WERI-Rb-1 (cell line): ENCODE measurements at regions not wholly inside any gene's neighbourhood (a gene's known extent, or its start where the extent isn't known, plus 50 kb on each side); places are given as distances from the start of the nearest gene placed in this dataset.
"Not testable (repeated sequence)": the region's sequence is repeated elsewhere in the genome, so short reads cannot be mapped to it uniquely, and the experiment has no call there.

ENCODE experiments used
- DNase-seq: peaks from one replicate; pipeline ENCODE4 v3.0.0-alpha.2; 2020
- H3K27ac ChIP-seq: fragments of 250-450 bp; sonication (Bioruptor Pico); 2 replicates; pipeline ENCODE4 v1.5.1; 2020; ENCODE audit warnings: mild to moderate bottlenecking, moderate library complexity
- H3K27me3 ChIP-seq: fragments of 250-450 bp; sonication (Bioruptor Pico); 2 replicates; pipeline ENCODE4 v1.5.1; 2021; ENCODE audit warnings: mild to moderate bottlenecking, low read depth, moderate library complexity; ENCODE audit not compliant: insufficient read depth, severe bottlenecking
- H3K36me3 ChIP-seq: fragments of 250-450 bp; sonication (Bioruptor Pico); 2 replicates; pipeline ENCODE4 v1.5.1; 2020; ENCODE audit warnings: mild to moderate bottlenecking, moderate library complexity
- H3K4me3 ChIP-seq: 2 replicates; pipeline ENCODE4 v1.5.1; 2011; ENCODE audit warnings: low read depth, mild to moderate bottlenecking, control low read depth, low read length
- H3K9me3 ChIP-seq: fragments of 250-450 bp; sonication (Bioruptor Pico); 2 replicates; pipeline ENCODE4 v1.5.1; 2021; ENCODE audit warnings: mild to moderate bottlenecking, moderate library complexity; ENCODE audit not compliant: severe bottlenecking
- TF ChIP-seq, protein P1 (sequence below): IDR thresholded peaks from 2 replicates; pipeline ENCODE4 v1.5.1; 2011; ENCODE audit warnings: low read depth, mild to moderate bottlenecking, control low read depth, inconsistent platforms, low read length

DNA sequence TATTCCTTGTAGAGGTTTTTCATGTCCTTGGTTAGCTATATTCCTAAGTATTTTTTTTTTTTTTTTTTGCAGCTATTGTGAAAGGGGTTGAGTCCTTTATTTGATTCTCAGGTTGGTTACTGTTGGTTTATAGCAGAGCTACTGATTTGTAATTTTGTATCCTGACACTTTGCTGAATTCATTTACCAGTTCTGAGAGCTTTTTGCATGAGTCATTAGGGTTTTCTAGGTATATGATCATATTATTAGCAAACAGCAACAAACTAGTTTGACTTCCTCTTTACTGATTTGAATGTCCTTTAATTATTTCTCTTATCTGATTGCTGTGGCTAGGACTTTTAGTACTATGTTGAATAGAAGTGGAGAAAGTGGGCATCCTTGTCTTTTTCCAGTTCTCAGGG is 737.4 kb downstream of the ZNF385D start:
- peaks cover 3% of the 10 kb centered on the region for H3K9me3 ChIP-seq
- TF ChIP-seq, protein P1, sequence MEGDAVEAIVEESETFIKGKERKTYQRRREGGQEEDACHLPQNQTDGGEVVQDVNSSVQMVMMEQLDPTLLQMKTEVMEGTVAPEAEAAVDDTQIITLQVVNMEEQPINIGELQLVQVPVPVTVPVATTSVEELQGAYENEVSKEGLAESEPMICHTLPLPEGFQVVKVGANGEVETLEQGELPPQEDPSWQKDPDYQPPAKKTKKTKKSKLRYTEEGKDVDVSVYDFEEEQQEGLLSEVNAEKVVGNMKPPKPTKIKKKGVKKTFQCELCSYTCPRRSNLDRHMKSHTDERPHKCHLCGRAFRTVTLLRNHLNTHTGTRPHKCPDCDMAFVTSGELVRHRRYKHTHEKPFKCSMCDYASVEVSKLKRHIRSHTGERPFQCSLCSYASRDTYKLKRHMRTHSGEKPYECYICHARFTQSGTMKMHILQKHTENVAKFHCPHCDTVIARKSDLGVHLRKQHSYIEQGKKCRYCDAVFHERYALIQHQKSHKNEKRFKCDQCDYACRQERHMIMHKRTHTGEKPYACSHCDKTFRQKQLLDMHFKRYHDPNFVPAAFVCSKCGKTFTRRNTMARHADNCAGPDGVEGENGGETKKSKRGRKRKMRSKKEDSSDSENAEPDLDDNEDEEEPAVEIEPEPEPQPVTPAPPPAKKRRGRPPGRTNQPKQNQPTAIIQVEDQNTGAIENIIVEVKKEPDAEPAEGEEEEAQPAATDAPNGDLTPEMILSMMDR, result no peak

DNA sequence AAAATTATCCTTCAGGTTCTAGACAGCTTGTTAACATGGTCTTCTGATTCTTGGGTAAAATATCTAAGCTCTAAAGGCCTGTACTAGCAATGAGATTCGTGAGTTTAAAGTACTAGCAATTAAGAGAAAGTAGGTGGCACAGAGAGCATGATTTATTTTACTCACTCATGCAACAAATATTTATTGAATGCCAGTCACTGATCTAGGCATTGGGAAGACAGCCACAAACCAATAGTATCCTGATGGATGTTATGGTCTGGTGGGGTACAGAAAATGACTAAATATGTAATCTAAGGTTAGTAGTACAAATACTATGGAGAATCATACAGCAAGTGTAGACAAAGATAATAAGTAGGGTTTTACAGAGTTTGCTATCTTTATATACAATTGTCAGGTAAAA is 751.3 kb downstream of the ZNF385D start:
- TF ChIP-seq, protein P1, result no peak
- no peaks in the 10 kb centered on the region for H3K36me3 ChIP-seq
- H3K27ac ChIP-seq, result no peak overlapping the region
- no peak overlapping the region for H3K4me3 ChIP-seq
- H3K27me3 ChIP-seq, result no peaks in the 10 kb centered on the region
- no peaks in the 10 kb centered on the region for H3K9me3 ChIP-seq
- no peak for DNase-seq

More for the DNA sequence above, 737.4 kb downstream of the ZNF385D start:
- Histone ChIP-seq H3K4me3 (no peak overlapping the region), H3K27me3 (no peaks in the 10 kb centered on the region), H3K36me3 (no peaks in the 10 kb centered on the region), H3K27ac (no peak overlapping the region)
- DNase-seq, result no peak

DNA sequence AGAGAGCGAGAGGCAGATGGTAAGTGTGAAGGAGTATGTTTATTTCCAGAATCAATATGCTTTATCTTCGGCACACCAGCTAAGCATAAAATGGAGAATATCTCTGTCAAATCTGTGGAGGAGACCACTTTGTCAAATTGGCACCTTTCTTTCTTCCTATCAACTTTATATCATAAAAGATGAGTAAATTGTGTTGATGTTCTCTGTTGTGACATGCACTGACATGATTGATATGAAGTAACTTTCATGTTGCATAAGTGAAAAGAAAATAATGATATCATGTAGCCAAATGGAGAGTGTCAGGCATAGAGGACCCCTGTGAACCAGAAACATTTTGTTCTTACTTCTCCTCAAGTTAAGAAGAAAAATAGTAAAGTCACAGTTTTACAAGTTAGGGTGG is 753.8 kb downstream of the ZNF385D start:
- H3K4me3 ChIP-seq, result no peak overlapping the region
- H3K36me3 ChIP-seq, result no peaks in the 10 kb centered on the region
- DNase-seq, result no peak
- no peaks in the 10 kb centered on the region for H3K9me3 ChIP-seq
- no peak overlapping the region for H3K27ac ChIP-seq
- H3K27me3 ChIP-seq, result no peaks in the 10 kb centered on the region
- TF ChIP-seq, protein P1, result no peak

DNA sequence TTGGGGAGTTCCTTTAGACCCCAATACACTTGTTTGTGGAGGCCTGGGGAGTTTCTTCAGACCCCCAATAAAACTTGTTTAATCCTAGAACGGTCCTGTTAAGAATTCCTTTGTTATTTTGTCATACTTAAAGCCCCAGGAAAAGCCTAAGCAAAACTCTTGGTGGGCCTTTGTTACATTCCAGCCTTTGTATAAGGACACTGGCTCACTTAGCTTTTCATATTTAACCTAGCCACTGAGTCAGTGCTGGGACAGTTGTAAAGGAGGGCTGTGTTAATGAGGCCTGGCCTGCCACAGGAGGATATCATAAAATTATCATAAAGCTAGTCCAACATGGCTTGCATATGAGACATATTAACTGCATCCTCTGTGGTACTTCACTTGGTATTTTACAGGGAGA is 760.1 kb downstream of the ZNF385D start:
- Histone ChIP-seq H3K27me3 (no peaks in the 10 kb centered on the region), H3K4me3 (no peak overlapping the region), H3K27ac (no peak overlapping the region), H3K36me3 (no peaks in the 10 kb centered on the region), H3K9me3 (no peaks in the 10 kb centered on the region)
- no peak for DNase-seq
- TF ChIP-seq, protein P1, result no peak

DNA sequence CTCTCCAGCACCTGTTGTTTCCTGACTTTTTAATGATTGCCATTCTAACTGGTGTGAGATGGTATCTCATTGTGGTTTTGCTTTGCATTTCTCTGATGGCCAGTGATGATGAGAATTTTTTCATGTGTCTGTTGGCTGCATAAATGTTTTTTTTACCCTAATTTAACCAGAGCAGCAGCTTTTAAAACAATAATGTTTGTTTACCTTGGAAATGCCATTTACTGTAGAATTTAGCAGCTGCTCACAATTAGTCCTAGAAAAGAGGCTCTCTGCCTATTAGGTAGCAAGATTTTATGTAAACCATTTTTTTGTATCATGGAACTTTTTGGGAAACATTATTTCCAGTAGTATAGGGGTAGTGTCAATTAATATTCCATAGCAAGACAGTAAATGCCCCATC is 761.4 kb downstream of the ZNF385D start:
- H3K9me3 ChIP-seq, DNase-seq, H3K36me3 ChIP-seq, H3K27ac ChIP-seq, H3K27me3 ChIP-seq, H3K4me3 ChIP-seq: not testable (repeated sequence)

DNA sequence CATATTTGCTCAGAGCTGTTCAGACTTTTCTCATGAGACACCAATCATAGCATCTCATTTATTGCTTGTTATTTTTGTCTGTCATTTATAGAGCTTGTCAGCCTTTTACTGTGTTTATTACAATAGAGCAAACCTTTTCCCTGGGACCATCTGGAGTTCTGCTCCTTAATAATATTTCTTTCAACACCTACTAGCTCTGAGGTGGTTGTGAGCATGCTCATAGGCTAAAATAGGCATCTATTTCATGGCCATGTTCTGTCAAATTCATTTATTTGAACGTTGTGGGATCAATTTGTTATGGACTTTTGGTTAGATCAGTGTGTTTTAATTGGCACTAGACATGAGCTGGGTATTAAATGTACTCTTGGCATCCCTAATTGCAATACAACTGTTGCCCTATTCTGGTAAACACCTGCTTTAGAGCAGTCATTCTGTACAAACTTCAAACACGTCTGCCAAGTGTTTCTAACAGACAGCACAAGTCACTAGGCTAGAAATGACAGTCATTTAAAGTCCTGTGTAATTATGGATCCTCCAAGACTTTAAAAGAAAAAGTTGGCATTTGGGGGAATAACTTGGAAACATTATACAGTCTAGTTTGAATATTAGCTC is 766.3 kb downstream of the ZNF385D start:
- DNase-seq, result no peak
- TF ChIP-seq, protein P1, result no peak
- Histone ChIP-seq H3K27ac (no peak overlapping the region), H3K4me3 (no peak overlapping the region), H3K36me3 (no peaks in the 10 kb centered on the region), H3K27me3 (no peaks in the 10 kb centered on the region), H3K9me3 (no peaks in the 10 kb centered on the region)
